Progenitor cell of endocrine pancreas (in vitro differentiated cells): ENCODE measurements at regions not wholly inside any gene's neighbourhood (a gene's known extent, or its start where the extent isn't known, plus 50 kb on each side); places are given as distances from the start of the nearest gene placed in this dataset.

Experiments
- DNase-seq: peaks from one replicate; pipeline ENCODE4 v3.0.0; 2021; ENCODE audit warnings: low spot score; ENCODE audit not compliant: unreplicated experiment
- H3K27ac Mint-ChIP-seq: 2 replicates; pipeline ENCODE4 v1.8.0; 2021; ENCODE audit warnings: mild to moderate bottlenecking, moderate library complexity, mixed read lengths
- H3K27me3 Mint-ChIP-seq: 2 replicates; pipeline ENCODE4 v1.8.0; 2021; ENCODE audit warnings: mixed read lengths
- H3K36me3 Mint-ChIP-seq: 2 replicates; pipeline ENCODE4 v1.8.0; 2022; ENCODE audit warnings: mixed read lengths; ENCODE audit not compliant: insufficient read depth
- H3K4me1 Mint-ChIP-seq: 2 replicates; pipeline ENCODE4 v1.8.0; 2021; ENCODE audit warnings: low read depth, mixed read lengths
- H3K4me3 Mint-ChIP-seq: 2 replicates; pipeline ENCODE4 v1.8.0; 2021; ENCODE audit warnings: low read depth, mild to moderate bottlenecking, moderate library complexity, mixed read lengths
- H3K9me3 Mint-ChIP-seq: 2 replicates; pipeline ENCODE4 v1.8.0; 2021; ENCODE audit warnings: low read depth, mixed read lengths
- TF ChIP-seq, protein P1 (sequence below): fragments of 200-600 bp; sonication (generic); IDR thresholded peaks from one replicate; pipeline ENCODE4 v1.5.0; 2021; ENCODE audit warnings: antibody characterized with exemption, mild to moderate bottlenecking; ENCODE audit not compliant: unreplicated experiment

GRCh38 chr7:156080596-156080995, 268.3 kb upstream of the SHH start:
- peaks cover 17% of the 10 kb centered on the region for H3K27me3 Mint-ChIP-seq
- no peaks in the 10 kb centered on the region for H3K36me3 Mint-ChIP-seq
- no peaks in the 10 kb centered on the region for H3K9me3 Mint-ChIP-seq
- peaks cover 6% of the 10 kb centered on the region for H3K4me1 Mint-ChIP-seq
- no peak overlapping the region for H3K4me3 Mint-ChIP-seq
- TF ChIP-seq, protein P1, sequence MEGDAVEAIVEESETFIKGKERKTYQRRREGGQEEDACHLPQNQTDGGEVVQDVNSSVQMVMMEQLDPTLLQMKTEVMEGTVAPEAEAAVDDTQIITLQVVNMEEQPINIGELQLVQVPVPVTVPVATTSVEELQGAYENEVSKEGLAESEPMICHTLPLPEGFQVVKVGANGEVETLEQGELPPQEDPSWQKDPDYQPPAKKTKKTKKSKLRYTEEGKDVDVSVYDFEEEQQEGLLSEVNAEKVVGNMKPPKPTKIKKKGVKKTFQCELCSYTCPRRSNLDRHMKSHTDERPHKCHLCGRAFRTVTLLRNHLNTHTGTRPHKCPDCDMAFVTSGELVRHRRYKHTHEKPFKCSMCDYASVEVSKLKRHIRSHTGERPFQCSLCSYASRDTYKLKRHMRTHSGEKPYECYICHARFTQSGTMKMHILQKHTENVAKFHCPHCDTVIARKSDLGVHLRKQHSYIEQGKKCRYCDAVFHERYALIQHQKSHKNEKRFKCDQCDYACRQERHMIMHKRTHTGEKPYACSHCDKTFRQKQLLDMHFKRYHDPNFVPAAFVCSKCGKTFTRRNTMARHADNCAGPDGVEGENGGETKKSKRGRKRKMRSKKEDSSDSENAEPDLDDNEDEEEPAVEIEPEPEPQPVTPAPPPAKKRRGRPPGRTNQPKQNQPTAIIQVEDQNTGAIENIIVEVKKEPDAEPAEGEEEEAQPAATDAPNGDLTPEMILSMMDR, result no peak
- H3K27ac Mint-ChIP-seq, result no peak overlapping the region
- DNase-seq, result no peak

- H3K9me3 Mint-ChIP-seq, result no peaks in the 10 kb centered on the region
- TF ChIP-seq, protein P1, result no peak
- no peaks in the 10 kb centered on the region for H3K36me3 Mint-ChIP-seq
- H3K4me3 Mint-ChIP-seq, result no peak overlapping the region
- peaks cover 17% of the 10 kb centered on the region for H3K27me3 Mint-ChIP-seq
- no peak for DNase-seq
- peaks cover 6% of the 10 kb centered on the region for H3K4me1 Mint-ChIP-seq
- no peak overlapping the region for H3K27ac Mint-ChIP-seq
These were observed 267.8 kb upstream of the SHH start for GRCh38 chr7:156080046-156080445.

DNA sequence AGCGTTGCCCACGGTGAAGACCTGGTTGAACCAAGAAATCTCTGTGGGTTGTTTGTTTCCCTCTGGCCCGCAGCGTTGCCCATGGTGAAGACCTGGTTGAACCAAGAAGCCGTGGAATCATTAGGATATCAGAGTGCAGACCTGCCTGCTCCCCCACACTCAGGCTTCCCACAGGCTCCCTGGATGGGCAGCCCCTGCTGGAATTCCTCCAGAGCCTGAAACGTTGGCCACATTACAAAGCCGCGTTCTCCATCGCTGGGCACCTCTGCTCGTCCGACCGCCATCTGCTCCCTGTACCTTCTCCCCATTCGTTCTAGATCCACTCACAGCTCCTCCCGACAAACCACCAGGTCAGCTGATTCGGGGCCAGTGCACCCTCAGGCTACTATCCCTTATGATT, 266.9 kb upstream of the SHH start:
- TF ChIP-seq, protein P1, result no peak
- Mint-ChIP-seq H3K27me3 (peaks cover 17% of the 10 kb centered on the region), H3K27ac (no peak overlapping the region), H3K4me1 (peaks cover 6% of the 10 kb centered on the region), H3K9me3 (no peaks in the 10 kb centered on the region), H3K36me3 (no peaks in the 10 kb centered on the region), H3K4me3 (no peak overlapping the region)
- DNase-seq, result no peak

DNA sequence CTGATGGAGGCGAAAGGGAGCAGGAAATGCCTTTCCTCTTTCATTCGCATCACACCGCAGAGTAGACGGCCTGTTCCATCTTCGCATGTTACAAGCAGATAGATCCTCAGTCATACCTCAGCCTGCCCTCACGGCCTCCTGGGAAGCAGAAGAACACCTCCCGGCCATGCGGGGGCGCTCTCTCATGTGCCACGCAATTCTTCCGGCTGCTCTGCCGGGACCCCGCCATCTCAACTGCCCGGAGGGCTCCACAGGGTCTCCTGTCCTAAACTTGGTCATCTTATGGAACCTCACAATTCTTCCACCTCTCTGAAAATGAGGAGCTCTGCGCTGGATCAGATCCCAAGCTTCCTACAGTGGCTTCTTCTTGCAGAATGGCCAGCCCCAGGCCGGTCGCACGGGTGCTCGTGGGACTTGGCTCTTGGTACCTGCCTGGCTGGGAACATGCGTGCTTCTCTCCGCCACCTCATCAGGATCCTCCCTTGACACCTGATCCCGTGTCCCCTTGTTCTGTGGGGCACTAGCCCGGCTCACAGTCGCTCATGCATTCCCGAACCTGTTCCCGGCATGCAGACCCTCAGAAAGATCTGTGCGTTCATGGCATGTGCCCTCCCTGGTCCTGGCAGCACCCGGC, 262.8 kb upstream of the SHH start:
- DNase-seq, result no peak
- Mint-ChIP-seq H3K27me3 (peaks cover 26% of the 10 kb centered on the region), H3K27ac (no peak overlapping the region), H3K4me1 (no peaks in the 10 kb centered on the region), H3K36me3 (no peaks in the 10 kb centered on the region), H3K9me3 (no peaks in the 10 kb centered on the region), H3K4me3 (no peak overlapping the region)
- TF ChIP-seq, protein P1, result no peak

- no peaks in the 10 kb centered on the region for H3K36me3 Mint-ChIP-seq
- no peaks in the 10 kb centered on the region for H3K9me3 Mint-ChIP-seq
- DNase-seq, result no peak
- TF ChIP-seq, protein P1, result no peak
- no peak overlapping the region for H3K4me3 Mint-ChIP-seq
- H3K27me3 Mint-ChIP-seq, result peaks cover 29% of the 10 kb centered on the region
- no peaks in the 10 kb centered on the region for H3K4me1 Mint-ChIP-seq
- H3K27ac Mint-ChIP-seq, result no peak overlapping the region
These were observed 261.8 kb upstream of the SHH start for GRCh38 chr7:156074084-156074483.
